Cardiac muscle cell (in vitro differentiated cells and primary cell): ENCODE measurements at regions not wholly inside any gene's neighbourhood (a gene's known extent, or its start where the extent isn't known, plus 50 kb on each side); places are given as distances from the start of the nearest gene placed in this dataset.

ENCODE experiments used
- DNase-seq, 2 donors: peaks; one replicate each; pipeline versions ENCODE4 v3.0.0 to v3.0.0-alpha.2; 2010 to 2017; ENCODE audit warnings: low read depth in 1 of 2, low spot score in 1 of 2
- H3K27ac ChIP-seq: fragments of 200-600 bp; sonication (generic); 2 replicates; pipeline ENCODE4 v1.5.1; 2016
- H3K27me3 ChIP-seq: fragments of 200-600 bp; sonication (generic); 2 replicates; pipeline ENCODE4 v1.6.0; 2016; ENCODE audit warnings: control low read depth
- H3K36me3 ChIP-seq: fragments of 200-600 bp; sonication (generic); 2 replicates; pipeline ENCODE4 v1.5.1; 2016; ENCODE audit warnings: control low read depth
- H3K4me1 ChIP-seq: fragments of 200-600 bp; sonication (generic); 2 replicates; pipeline ENCODE4 v1.8.1; 2017; ENCODE audit warnings: low read depth, mild to moderate bottlenecking, mixed run types
- H3K4me3 ChIP-seq: fragments of 200-600 bp; sonication (generic); 2 replicates; pipeline ENCODE4 v1.5.1; 2016; ENCODE audit warnings: mild to moderate bottlenecking
- H3K9me3 ChIP-seq: fragments of 200-600 bp; sonication (generic); 2 replicates; pipeline ENCODE4 v1.5.1; 2017; ENCODE audit warnings: low read depth, mild to moderate bottlenecking, control low read depth
- TF ChIP-seq, protein P1 (sequence below): IDR thresholded peaks from 2 replicates; pipeline ENCODE4 v1.5.1; 2012; ENCODE audit warnings: low read depth, mild to moderate bottlenecking, low read length

DNA sequence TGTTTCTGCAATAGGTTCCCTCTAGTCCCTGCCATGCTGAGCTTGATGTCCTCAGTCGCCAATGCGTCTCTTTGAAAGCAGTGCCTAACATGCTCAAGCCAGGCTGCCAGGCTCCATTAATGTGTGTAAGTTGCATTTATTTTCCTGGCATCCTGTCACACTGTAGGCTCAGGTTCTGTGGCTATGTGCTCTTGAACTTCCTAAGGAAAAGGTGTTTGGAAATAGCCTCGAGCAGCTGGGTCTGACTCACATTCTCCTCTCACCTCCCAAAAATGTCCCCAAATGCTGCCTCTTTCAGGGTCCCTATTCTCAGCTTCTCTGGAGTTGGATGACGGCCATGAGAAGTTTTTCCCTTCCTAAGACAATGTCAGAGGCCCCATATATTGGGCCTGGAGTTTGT is 58.0 kb upstream of the SLC14A2 start:
- Histone ChIP-seq H3K27me3 (no peaks in the 10 kb centered on the region), H3K4me1 (peaks cover 12% of the 10 kb centered on the region), H3K36me3 (no peaks in the 10 kb centered on the region), H3K4me3 (no peak overlapping the region), H3K9me3 (no peaks in the 10 kb centered on the region), H3K27ac (no peak overlapping the region)
- TF ChIP-seq, protein P1, sequence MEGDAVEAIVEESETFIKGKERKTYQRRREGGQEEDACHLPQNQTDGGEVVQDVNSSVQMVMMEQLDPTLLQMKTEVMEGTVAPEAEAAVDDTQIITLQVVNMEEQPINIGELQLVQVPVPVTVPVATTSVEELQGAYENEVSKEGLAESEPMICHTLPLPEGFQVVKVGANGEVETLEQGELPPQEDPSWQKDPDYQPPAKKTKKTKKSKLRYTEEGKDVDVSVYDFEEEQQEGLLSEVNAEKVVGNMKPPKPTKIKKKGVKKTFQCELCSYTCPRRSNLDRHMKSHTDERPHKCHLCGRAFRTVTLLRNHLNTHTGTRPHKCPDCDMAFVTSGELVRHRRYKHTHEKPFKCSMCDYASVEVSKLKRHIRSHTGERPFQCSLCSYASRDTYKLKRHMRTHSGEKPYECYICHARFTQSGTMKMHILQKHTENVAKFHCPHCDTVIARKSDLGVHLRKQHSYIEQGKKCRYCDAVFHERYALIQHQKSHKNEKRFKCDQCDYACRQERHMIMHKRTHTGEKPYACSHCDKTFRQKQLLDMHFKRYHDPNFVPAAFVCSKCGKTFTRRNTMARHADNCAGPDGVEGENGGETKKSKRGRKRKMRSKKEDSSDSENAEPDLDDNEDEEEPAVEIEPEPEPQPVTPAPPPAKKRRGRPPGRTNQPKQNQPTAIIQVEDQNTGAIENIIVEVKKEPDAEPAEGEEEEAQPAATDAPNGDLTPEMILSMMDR, result no peak
- DNase-seq, result no peak

DNA sequence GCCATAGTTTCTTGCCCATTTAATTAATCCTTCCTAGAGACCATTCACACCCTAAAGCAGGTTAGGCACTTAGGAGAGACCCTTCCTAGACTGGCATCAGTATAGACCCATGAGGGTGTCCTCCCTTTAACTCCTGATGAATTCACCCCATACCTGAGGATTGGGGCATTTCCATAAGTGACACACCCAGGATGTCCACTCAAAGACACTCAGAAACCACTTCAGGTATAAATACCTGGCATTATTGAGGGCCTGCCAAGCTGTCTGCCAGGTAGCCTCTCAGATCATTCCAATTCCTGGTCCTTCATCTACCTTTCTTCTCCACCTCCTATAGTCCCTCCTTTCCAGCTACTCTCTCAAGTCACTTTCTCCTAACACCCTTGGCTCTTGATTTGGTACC is 57.5 kb upstream of the SLC14A2 start:
- Histone ChIP-seq H3K4me1 (peaks cover 12% of the 10 kb centered on the region), H3K36me3 (no peaks in the 10 kb centered on the region), H3K9me3 (no peaks in the 10 kb centered on the region), H3K27me3 (no peaks in the 10 kb centered on the region), H3K4me3 (no peak overlapping the region), H3K27ac (no peak overlapping the region)
- DNase-seq, result no peak
- TF ChIP-seq, protein P1, result no peak

DNA sequence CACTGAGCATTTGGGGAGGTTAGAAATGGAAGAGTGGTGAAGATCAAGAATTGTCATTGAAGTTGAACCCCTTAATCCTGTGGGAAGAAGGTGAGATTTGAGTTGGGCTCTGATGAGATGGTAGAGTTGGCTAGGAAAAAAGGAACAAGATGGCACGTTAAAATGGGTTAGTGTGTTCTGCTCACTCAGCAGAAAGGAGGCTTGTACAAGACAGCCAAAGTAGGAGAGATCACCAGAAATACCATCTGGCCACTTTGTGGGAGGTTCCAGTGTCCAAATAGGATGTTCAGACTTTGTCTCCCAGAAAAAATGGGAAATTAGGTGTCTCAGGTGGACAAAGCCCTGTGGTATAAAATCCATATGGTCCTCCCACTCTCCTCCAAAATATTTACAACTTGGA is 56.0 kb upstream of the SLC14A2 start:
- peaks cover 8% of the 10 kb centered on the region for H3K4me1 ChIP-seq
- H3K27me3 ChIP-seq, result no peaks in the 10 kb centered on the region
- H3K9me3 ChIP-seq, result no peaks in the 10 kb centered on the region
- no peaks in the 10 kb centered on the region for H3K36me3 ChIP-seq
- TF ChIP-seq, protein P1, result no peak
- no peak overlapping the region for H3K4me3 ChIP-seq
- H3K27ac ChIP-seq, result no peak overlapping the region
- no peak for DNase-seq

DNA sequence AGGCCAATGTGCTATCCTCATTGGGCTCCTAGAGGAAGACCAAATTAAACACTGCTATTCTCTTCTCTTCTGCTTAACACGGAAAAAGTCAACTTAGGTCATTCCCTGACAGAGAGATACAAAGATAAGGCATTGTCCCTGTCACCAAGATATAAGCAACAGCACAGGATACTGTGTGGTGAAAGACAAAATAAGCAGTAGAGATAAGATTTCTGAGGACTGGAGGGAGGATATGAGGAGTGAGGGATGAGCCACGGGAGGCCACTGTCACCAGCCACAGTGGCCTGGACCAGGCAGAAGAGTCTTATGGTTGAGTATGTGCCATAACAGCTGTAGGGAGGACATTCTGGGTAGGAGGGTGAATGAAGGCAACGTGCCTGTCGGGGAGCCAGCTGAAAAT is 54.4 kb upstream of the SLC14A2 start:
- no peak overlapping the region for H3K4me3 ChIP-seq
- no peak for DNase-seq
- no peaks in the 10 kb centered on the region for H3K9me3 ChIP-seq
- TF ChIP-seq, protein P1, result no peak
- peaks cover 12% of the 10 kb centered on the region for H3K4me1 ChIP-seq
- no peak overlapping the region for H3K27ac ChIP-seq
- no peaks in the 10 kb centered on the region for H3K36me3 ChIP-seq
- no peaks in the 10 kb centered on the region for H3K27me3 ChIP-seq

DNA sequence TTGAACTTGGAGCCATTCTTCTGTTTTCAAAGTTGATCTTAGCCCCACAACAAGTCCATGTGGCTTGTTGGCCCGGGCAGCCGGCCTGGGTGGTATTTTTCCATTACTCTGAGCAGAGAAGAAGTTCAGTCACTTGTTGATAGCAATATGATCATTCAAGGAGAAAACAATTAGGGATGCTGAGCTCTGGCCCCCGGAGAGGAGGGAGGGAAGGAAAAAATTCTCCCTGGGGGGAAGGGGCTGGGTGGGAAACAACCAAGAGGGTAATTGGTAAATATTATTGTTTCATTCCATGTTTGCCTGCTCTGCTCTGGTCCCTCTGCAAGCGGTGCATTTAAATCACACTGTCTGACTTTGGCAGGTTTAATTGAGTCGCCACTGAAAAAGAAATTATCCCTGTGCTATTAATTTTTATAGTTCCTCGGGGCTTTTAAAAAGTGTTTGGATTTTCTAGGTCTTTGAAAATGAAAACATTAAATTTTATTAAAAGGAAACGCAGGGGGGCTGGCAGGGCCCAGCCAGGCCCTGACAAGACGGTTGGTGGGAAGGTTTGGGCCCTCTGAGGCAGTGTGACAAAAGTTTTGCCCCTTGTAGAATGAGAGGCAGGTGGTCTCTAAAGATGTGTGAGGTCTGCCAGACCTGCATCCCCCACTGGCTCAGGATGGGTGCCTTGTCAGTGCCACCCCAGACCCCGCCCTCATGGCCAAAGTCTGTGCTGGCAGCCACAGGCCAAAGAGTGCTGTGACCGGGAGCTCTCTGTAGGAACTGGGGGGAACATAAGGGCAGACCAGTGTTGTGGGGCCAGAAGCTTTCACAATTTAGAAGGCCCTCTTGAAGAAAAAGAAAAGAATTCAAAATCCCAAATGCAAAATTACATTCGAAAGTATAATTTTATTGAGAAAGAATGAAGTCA is 52.5 kb upstream of the SLC14A2 start:
- Histone ChIP-seq H3K27ac (no peak overlapping the region), H3K9me3 (no peaks in the 10 kb centered on the region), H3K4me3 (no peak overlapping the region), H3K4me1 (peaks cover 28% of the 10 kb centered on the region), H3K27me3 (no peaks in the 10 kb centered on the region), H3K36me3 (no peaks in the 10 kb centered on the region)
- TF ChIP-seq, protein P1, result no peak
- DNase-seq, result no peak
